AG04449 (cell line): ENCODE measurements at regions not wholly inside any gene's neighbourhood (a gene's known extent, or its start where the extent isn't known, plus 50 kb on each side); places are given as distances from the start of the nearest gene placed in this dataset.
"Not testable (repeated sequence)": the region's sequence is repeated elsewhere in the genome, so short reads cannot be mapped to it uniquely, and the experiment has no call there.

ENCODE experiments used
- CTCF ChIA-PET: fragments of 350-600 bp; formaldehyde crosslinking; extraction: SDS; loops from one replicate; lab custom pipeline; 2021; ENCODE audit warnings: antibody characterized with exemption; lab: Yijun Ruan, JAX
- POLR2A ChIA-PET: fragments of 400-600, 350-600 bp; formaldehyde crosslinking; extraction: SDS; loops from one replicate; lab custom pipeline; 2020; ENCODE audit warnings: antibody characterized with exemption, inconsistent platforms; lab: Yijun Ruan, JAX
- DNase-seq: peaks from one replicate; pipeline ENCODE4 v3.0.0-alpha.2; 2010; ENCODE audit warnings: low read depth, low spot score
- H3K4me3 ChIP-seq: 2 replicates; pipeline ENCODE4 v1.5.1; 2011; ENCODE audit warnings: low read depth, mild to moderate bottlenecking, control low read depth, low read length
- TF ChIP-seq, protein P1 (sequence below): IDR thresholded peaks from one replicate; pipeline ENCODE4 v1.5.1; 2011; ENCODE audit warnings: mild to moderate bottlenecking, moderate library complexity, low read length, control low read depth, inconsistent platforms; ENCODE audit not compliant: insufficient read depth; ENCODE audit errors: missing control alignments

- ChIA-PET CTCF (no interaction called here), POLR2A (no interaction called here)
- H3K4me3 ChIP-seq: no peak overlapping the region
- TF ChIP-seq, protein P1, sequence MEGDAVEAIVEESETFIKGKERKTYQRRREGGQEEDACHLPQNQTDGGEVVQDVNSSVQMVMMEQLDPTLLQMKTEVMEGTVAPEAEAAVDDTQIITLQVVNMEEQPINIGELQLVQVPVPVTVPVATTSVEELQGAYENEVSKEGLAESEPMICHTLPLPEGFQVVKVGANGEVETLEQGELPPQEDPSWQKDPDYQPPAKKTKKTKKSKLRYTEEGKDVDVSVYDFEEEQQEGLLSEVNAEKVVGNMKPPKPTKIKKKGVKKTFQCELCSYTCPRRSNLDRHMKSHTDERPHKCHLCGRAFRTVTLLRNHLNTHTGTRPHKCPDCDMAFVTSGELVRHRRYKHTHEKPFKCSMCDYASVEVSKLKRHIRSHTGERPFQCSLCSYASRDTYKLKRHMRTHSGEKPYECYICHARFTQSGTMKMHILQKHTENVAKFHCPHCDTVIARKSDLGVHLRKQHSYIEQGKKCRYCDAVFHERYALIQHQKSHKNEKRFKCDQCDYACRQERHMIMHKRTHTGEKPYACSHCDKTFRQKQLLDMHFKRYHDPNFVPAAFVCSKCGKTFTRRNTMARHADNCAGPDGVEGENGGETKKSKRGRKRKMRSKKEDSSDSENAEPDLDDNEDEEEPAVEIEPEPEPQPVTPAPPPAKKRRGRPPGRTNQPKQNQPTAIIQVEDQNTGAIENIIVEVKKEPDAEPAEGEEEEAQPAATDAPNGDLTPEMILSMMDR: no peak
- DNase-seq: no peak
These were observed 343.7 kb downstream of the NSUN3 start for GRCh38 chr3:94406595-94406994.

DNA sequence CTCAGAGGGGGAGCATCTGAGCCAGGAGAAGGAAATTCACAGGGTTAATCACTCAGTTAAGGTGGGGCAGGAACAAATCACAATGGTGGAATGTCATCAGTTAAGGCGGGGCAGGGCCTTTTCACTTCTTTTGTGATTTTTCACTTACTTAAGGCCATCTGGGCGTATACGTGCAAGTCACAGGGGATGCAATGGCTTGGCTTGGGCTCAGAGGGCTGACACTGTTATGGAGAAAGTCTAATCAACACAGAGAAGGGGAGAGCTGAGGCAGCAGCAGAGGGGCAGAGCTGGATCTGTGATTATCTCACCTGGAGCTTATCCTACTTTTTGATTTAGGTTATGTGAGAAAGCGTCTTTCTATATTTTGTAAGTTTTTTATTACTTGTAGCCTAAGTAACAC lies 350.1 kb downstream of the NSUN3 start:
- POLR2A ChIA-PET, CTCF ChIA-PET, H3K4me3 ChIP-seq, DNase-seq: not testable (repeated sequence)

DNA sequence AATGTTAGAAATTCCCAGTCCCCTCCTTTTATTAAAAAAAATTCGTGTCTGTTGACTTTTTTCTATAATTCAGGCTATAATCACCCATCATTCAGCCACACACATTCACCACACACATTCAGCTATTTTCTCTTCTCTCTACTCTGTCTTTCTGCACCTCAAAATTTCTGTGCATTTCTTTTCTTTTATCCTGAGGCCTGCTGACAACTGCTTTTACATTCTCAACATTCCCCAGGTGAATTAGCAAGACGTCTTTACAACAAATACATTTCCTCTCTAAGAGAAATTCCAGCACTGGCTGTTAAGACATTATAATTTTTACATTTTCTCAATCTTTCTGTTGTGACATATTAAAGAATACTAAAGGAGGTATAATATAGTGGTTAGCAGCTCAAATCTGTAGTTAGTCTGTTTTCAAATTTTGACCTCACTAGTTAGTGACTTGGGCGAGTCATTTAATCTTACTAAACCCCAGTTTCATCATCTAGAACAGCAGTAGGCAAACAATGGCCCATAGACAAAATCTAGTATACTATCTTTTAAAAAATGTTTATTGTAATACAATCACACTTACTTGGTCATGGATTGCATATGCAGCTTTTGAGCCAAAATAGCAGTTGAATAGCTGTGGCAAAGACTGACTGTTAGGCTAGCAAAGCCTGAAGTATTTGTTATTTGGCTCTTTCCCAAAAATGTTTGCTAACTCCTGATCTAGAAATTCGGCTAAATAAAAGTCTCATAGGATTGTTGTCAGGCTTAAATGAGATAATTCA lies 350.7 kb downstream of the NSUN3 start:
- DNase-seq: peak; percentile 41
- ChIA-PET POLR2A (no interaction called here), CTCF (no interaction called here)
- TF ChIP-seq, protein P1: no peak
- no peak overlapping the region for H3K4me3 ChIP-seq

- TF ChIP-seq, protein P1: no peak
- ChIA-PET CTCF (no interaction called here), POLR2A (no interaction called here)
- DNase-seq: no peak
- no peak overlapping the region for H3K4me3 ChIP-seq
These were observed 351.6 kb downstream of the NSUN3 start for GRCh38 chr3:94414418-94414817.

DNA sequence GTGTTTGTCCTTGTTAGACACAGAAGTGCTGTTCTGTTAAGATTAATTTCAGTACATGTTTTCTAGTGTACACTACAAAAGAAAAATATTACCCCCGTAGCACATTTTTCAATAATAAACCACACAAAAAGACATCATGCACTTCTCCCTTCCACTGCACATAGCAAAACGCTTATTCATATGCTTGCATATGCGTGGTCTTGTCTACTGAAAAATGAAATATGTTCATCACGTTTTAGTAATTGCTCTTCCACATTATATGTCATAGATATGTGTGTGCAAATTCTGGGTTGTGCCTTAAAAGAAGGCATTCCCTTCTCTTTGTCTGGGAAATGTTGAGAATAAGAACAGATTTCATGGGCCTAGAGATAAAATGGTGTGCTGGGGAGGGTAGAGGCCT lies 353.9 kb downstream of the NSUN3 start:
- DNase-seq: no peak
- CTCF ChIA-PET: no interaction called here
- TF ChIP-seq, protein P1: no peak
- POLR2A ChIA-PET: no interaction called here
- H3K4me3 ChIP-seq: no peak overlapping the region

GRCh38 chr3:94417963-94418455 lies 355.1 kb downstream of the NSUN3 start:
- POLR2A ChIA-PET: no interaction called here
- no peak for DNase-seq
- H3K4me3 ChIP-seq: no peak overlapping the region
- TF ChIP-seq, protein P1: no peak
- CTCF ChIA-PET: no interaction called here

DNA sequence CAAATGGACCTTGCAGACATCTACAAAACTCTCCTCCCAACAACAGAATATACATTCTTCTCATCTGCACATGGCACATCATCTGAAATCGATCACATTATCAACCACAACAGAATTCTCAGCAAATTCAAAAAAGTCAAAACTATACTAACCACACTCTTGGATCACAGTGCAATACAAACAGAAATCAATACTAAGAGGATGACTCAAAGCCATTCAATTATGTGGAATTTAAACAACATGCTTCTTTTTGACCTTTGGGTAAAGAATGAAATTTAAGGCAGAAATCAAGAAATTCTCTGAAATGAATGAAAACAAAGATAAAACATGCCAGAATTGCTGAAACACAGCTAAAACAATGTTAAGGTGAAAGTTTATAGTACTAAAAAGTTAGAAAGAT lies 358.1 kb downstream of the NSUN3 start:
- DNase-seq: no peak
- CTCF ChIA-PET: no interaction called here
- no peak overlapping the region for H3K4me3 ChIP-seq
- POLR2A ChIA-PET: no interaction called here
- TF ChIP-seq, protein P1: no peak
